ENCODE measurements at regions not wholly inside any gene's neighbourhood (a gene's known extent, or its start where the extent isn't known, plus 50 kb on each side); places are given as distances from the start of the nearest gene placed in this dataset.

DNA sequence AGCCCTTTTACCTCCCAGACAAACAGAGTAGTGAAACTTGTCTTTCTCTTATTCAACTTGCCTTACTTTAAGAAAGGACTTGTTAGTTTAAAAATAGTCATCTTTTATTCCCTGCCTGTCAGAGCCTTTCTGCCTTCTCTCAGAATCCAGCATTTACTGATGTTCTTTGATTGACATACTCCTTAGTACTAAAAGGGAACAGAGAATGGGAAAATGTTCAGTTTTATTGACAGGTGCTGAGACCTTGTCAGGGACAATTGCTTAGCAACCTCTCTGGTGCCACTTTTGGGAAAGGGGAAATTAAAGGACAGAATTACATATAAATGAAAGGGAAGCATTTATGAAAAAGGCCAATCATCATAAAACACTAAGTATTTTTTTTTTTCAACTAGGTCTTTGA, 378.3 kb downstream of the PDCD6IP start:
- TF ChIP-seq POLR2A (IDR thresholded peaks at IDR 0.05; ENCODE audit: low read depth, low read length) (no peak), PAX5 (IDR thresholded peaks at IDR 0.05; ENCODE audit: insufficient read depth, low read length, severe bottlenecking) (no peak), POLR2AphosphoS5 (IDR thresholded peaks at IDR 0.05; ENCODE audit: low read depth, low read length) (no peak), TAF1 (IDR thresholded peaks at IDR 0.05; ENCODE audit: low read depth, low read length) (no peak)
